SK-N-SH treated with all-trans-retinoic acid at 6 μM for 48 hours (cell line): ENCODE measurements at regions not wholly inside any gene's neighbourhood (a gene's known extent, or its start where the extent isn't known, plus 50 kb on each side); places are given as distances from the start of the nearest gene placed in this dataset.

Experiments
- ATAC-seq: fragments of 200-7000 bp; cut with Tn5 transposase; 3 replicates; pipeline ENCODE4 v1.9.1; 2020; ENCODE audit warnings: mild to moderate bottlenecking, moderate library complexity
- ARNTL ChIP-seq: fragments of 450-650 bp; formaldehyde crosslinking; IDR thresholded peaks from 2 replicates; pipeline ENCODE4 v1.5.0; 2020; ENCODE audit warnings: low read depth, mild to moderate bottlenecking, moderate library complexity, borderline replicate concordance
- BACH2 ChIP-seq: fragments of 250-450 bp; sonication (Bioruptor Pico); IDR thresholded peaks from 2 replicates; pipeline ENCODE4 v1.9.0; 2021; ENCODE audit warnings: mild to moderate bottlenecking, borderline replicate concordance
- CREB5 ChIP-seq: fragments of 250-450 bp; sonication (Bioruptor Pico); IDR thresholded peaks from 2 replicates; pipeline ENCODE4 v1.5.1; 2020; ENCODE audit warnings: low read depth, mild to moderate bottlenecking, moderate library complexity
- CSDC2 ChIP-seq: fragments of 250-450 bp; sonication (Bioruptor Pico); IDR thresholded peaks from 2 replicates; pipeline ENCODE4 v1.5.0; 2020; ENCODE audit warnings: mild to moderate bottlenecking, moderate library complexity
- CSRNP3 ChIP-seq: fragments of 250-450 bp; sonication (Bioruptor Pico); IDR thresholded peaks from 2 replicates; pipeline ENCODE4 v1.5.1; 2021; ENCODE audit warnings: mild to moderate bottlenecking, moderate library complexity
- ESRRG ChIP-seq: fragments of 250-450 bp; sonication (Bioruptor Pico); IDR thresholded peaks from 2 replicates; pipeline ENCODE4 v1.6.1; 2021; ENCODE audit warnings: mild to moderate bottlenecking
- GLIS3 ChIP-seq: fragments of 250-450 bp; sonication (Bioruptor Pico); IDR thresholded peaks from 2 replicates; pipeline ENCODE4 v1.5.0; 2020; ENCODE audit warnings: mild to moderate bottlenecking, moderate library complexity
- ISL1 ChIP-seq: fragments of 250-450 bp; sonication (Bioruptor Pico); IDR thresholded peaks from 2 replicates; pipeline ENCODE4 v2.1.2; 2022; ENCODE audit warnings: mild to moderate bottlenecking, moderate library complexity
- OSR1 ChIP-seq: fragments of 250-450 bp; sonication (Bioruptor Pico); IDR thresholded peaks from 2 replicates; pipeline ENCODE4 v1.8.0; 2022; ENCODE audit warnings: moderate library complexity, mild to moderate bottlenecking, inconsistent platforms
- PATZ1 ChIP-seq: fragments of 250-450 bp; sonication (Bioruptor Pico); IDR thresholded peaks from 2 replicates; pipeline ENCODE4 v1.8.0; 2020; ENCODE audit warnings: mild to moderate bottlenecking, moderate library complexity, borderline replicate concordance
- RARB ChIP-seq: fragments of 250-450 bp; sonication (Bioruptor Pico); IDR thresholded peaks from 2 replicates; pipeline ENCODE4 v1.8.0; 2021; ENCODE audit warnings: mild to moderate bottlenecking, moderate library complexity
- SNAI2 ChIP-seq: fragments of 250-450 bp; sonication (Bioruptor Pico); IDR thresholded peaks from 2 replicates; pipeline ENCODE4 v1.5.0; 2020; ENCODE audit warnings: mild to moderate bottlenecking, moderate library complexity
- TCF4 ChIP-seq: fragments of 250-450 bp; sonication (Bioruptor Pico); IDR thresholded peaks from 2 replicates; pipeline ENCODE4 v1.8.0; 2021; ENCODE audit warnings: mild to moderate bottlenecking, moderate library complexity, borderline replicate concordance
- TOX ChIP-seq: fragments of 250-450 bp; sonication (Bioruptor Pico); IDR thresholded peaks from 2 replicates; pipeline ENCODE4 v1.8.0; 2021; ENCODE audit warnings: mild to moderate bottlenecking, moderate library complexity, borderline replicate concordance
- ZC3H10 ChIP-seq: fragments of 250-450 bp; sonication (Bioruptor Pico); IDR thresholded peaks from 2 replicates; pipeline ENCODE4 v1.5.1; 2021; ENCODE audit warnings: mild to moderate bottlenecking, moderate library complexity
- ZFP3 ChIP-seq: fragments of 250-450 bp; sonication (Bioruptor Pico); IDR thresholded peaks from 2 replicates; pipeline ENCODE4 v1.5.0; 2020; ENCODE audit warnings: mild to moderate bottlenecking, moderate library complexity
- ZFP30 ChIP-seq: fragments of 450-650 bp; formaldehyde crosslinking; IDR thresholded peaks from 2 replicates; pipeline ENCODE4 v1.5.0; 2022; ENCODE audit warnings: mild to moderate bottlenecking, moderate library complexity
- ZNF565 ChIP-seq: fragments of 450-650 bp; formaldehyde crosslinking; conservative IDR thresholded peaks from 2 replicates; pipeline ENCODE4 v1.5.0; 2020; ENCODE audit warnings: low read depth, mild to moderate bottlenecking, moderate library complexity
- ZNF70 ChIP-seq: fragments of 450-650 bp; formaldehyde crosslinking; IDR thresholded peaks from 2 replicates; pipeline ENCODE4 v1.5.0; 2020; ENCODE audit warnings: mild to moderate bottlenecking, moderate library complexity
- ZNF8 ChIP-seq: fragments of 450-650 bp; formaldehyde crosslinking; IDR thresholded peaks from 2 replicates; pipeline ENCODE4 v1.5.0; 2020; ENCODE audit warnings: mild to moderate bottlenecking, moderate library complexity
- TF ChIP-seq, protein P1 (sequence below): fragments of 250-450 bp; sonication (Bioruptor Pico); IDR thresholded peaks from 2 replicates; pipeline ENCODE4 v1.8.0; 2021; ENCODE audit warnings: low read depth, mild to moderate bottlenecking, moderate library complexity, borderline replicate concordance

- ATAC-seq, result no peak
- TF ChIP-seq ARNTL (CRISPR knock-in tag) (no peak), PATZ1 (CRISPR knock-in tag) (no peak), RARB (CRISPR knock-in tag) (no peak), CREB5 (no peak), ZFP3 (no peak), CSDC2 (CRISPR knock-in tag) (no peak), ESRRG (CRISPR knock-in tag) (no peak), GLIS3 (CRISPR knock-in tag) (no peak), ZNF70 (CRISPR knock-in tag) (no peak), OSR1 (CRISPR knock-in tag) (no peak), CSRNP3 (CRISPR knock-in tag) (no peak), ZC3H10 (CRISPR knock-in tag) (no peak), ISL1 (CRISPR knock-in tag) (no peak)
- TF ChIP-seq, protein P1, sequence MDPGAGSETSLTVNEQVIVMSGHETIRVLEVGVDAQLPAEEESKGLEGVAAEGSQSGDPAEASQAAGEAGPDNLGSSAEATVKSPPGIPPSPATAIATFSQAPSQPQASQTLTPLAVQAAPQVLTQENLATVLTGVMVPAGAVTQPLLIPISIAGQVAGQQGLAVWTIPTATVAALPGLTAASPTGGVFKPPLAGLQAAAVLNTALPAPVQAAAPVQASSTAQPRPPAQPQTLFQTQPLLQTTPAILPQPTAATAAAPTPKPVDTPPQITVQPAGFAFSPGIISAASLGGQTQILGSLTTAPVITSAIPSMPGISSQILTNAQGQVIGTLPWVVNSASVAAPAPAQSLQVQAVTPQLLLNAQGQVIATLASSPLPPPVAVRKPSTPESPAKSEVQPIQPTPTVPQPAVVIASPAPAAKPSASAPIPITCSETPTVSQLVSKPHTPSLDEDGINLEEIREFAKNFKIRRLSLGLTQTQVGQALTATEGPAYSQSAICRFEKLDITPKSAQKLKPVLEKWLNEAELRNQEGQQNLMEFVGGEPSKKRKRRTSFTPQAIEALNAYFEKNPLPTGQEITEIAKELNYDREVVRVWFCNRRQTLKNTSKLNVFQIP, result no peak
Observed at GRCh38 chr2:120682654-120683053, 53.0 kb upstream of the GLI2 start.

DNA sequence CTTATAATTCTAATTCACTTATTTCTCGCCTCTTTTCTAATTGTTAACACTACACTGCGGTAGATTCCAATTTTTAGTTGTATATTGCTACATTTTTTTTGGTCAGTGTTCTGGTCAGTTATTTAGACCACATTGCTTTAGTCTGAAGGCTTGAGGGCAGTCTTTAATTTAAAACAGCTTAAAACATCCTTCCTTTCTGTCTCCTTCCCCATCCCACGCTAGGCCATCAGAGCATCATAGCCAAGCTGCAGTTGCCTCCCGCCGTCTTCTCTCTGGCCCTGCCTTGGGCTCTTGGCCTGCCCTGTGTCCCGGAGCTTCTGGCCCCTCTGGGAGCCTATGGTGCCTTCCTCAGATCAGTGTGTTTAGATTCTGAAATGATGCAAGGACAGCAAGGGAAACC is 52.6 kb upstream of the GLI2 start:
- ATAC-seq, result no peak
- TF ChIP-seq ZNF8 (CRISPR knock-in tag) (no peak), ZFP30 (CRISPR knock-in tag) (no peak), TCF4 (no peak), BACH2 (no peak), TOX (CRISPR knock-in tag) (no peak), GLIS3 (CRISPR knock-in tag) (no peak), ISL1 (CRISPR knock-in tag) (no peak), OSR1 (CRISPR knock-in tag) (no peak), SNAI2 (no peak)

DNA sequence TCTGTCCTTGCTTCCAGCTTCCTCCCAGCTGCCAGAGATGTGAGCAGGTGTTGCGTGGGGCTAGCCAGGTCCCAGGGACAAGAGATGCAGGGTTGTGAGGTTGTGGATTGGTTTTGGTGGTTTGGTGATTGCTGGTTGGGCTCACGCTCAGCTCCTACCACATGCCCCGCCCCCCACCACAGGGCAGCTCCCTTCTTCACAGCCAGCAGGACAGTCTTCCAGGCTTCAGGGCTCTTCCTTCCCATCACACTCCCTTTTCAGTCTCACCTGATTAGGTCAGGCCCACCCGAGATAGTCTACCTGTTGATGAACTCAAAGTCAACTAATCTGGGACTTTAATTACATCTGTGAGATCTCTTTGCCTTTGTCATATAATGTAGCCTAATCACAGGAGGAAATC is 52.0 kb upstream of the GLI2 start:
- TF ChIP-seq ARNTL (CRISPR knock-in tag) (no peak), CREB5 (no peak), CSDC2 (CRISPR knock-in tag) (no peak), ZNF565 (CRISPR knock-in tag) (no peak), PATZ1 (CRISPR knock-in tag) (no peak), TOX (CRISPR knock-in tag) (no peak), ZFP3 (no peak), ZC3H10 (CRISPR knock-in tag) (no peak)
- TF ChIP-seq, protein P1, result no peak
- no peak for ATAC-seq
